ENCODE measurements at regions not wholly inside any gene's neighbourhood (a gene's known extent, or its start where the extent isn't known, plus 50 kb on each side); places are given as distances from the start of the nearest gene placed in this dataset.

DNA sequence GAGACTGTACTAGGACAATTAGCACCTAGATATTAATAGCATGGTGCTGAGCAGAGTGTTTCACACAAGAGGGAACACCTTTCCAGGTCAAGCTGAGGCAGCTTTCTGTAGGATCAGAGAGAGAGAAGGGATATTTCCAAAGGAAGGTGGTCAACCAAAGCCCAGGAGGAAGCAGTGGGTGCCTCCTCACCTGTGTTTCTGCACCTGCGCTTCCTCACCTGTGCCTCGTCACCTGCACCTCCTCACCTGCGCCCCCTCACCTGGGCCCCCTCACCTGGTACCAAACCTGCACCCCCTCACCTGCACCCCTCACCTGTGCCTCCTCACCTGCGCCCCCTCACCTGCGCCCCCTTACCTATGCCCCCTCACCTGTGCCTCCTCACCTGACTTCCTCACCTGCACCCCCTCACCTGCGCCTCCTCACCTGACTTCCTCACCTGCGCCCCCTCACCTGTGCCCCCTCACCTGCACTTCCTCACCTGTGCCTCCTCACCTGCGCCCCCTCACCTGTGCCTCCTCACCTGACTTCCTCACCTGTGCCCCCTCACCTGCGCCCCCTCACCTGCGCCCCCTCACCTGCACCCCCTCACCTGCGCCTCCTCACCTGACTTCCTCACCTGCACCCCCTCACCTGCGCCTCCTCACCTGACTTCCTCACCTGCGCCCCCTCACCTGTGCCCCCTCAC, 67.9 kb downstream of the TTLL2 start:
- no peak for TF ChIP-seq EP300 (IDR thresholded peaks at IDR 0.05)
- no peak for TF ChIP-seq POLR2AphosphoS5 (IDR thresholded peaks at IDR 0.05)
- TF ChIP-seq POLR2A (IDR thresholded peaks at IDR 0.05): no peak
- TF ChIP-seq, protein P1, sequence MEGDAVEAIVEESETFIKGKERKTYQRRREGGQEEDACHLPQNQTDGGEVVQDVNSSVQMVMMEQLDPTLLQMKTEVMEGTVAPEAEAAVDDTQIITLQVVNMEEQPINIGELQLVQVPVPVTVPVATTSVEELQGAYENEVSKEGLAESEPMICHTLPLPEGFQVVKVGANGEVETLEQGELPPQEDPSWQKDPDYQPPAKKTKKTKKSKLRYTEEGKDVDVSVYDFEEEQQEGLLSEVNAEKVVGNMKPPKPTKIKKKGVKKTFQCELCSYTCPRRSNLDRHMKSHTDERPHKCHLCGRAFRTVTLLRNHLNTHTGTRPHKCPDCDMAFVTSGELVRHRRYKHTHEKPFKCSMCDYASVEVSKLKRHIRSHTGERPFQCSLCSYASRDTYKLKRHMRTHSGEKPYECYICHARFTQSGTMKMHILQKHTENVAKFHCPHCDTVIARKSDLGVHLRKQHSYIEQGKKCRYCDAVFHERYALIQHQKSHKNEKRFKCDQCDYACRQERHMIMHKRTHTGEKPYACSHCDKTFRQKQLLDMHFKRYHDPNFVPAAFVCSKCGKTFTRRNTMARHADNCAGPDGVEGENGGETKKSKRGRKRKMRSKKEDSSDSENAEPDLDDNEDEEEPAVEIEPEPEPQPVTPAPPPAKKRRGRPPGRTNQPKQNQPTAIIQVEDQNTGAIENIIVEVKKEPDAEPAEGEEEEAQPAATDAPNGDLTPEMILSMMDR (IDR thresholded peaks at IDR 0.05): no peak
- no peak for DNase-seq (ENCODE audit: low spot score in 2 of 2)
- no peaks in the 10 kb centered on the region for H3K4me1 ChIP-seq
- no peaks in the 10 kb centered on the region for H3K27me3 ChIP-seq
- 80% methylated on average over 11 of the region's 13 CpGs for WGBS
- no peak overlapping the region for H3K4me3 ChIP-seq
- H3K9me3 ChIP-seq: no peaks in the 10 kb centered on the region
- no peaks in the 10 kb centered on the region for H3K36me3 ChIP-seq
- H3K27ac ChIP-seq: no peak overlapping the region

DNA sequence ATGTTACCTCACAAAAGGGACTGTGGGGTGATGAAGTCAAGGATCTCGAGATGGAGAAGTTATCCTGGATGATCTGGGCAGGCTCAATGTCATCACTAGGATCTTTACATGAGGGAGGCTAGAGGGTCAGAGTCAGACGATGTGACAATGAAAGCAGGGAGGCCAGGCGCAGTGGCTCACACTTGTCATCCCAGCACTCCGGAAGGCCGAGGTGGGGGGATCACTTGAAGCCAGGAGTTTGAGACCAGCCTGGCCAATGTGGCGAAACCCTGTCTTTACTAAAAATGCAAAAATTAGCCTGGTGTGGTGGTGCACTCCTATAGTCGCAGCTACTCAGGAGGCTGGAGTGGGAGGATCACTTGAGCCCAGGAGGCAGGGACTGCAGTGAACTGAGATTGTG, 68.8 kb downstream of the TTLL2 start:
- DNase-seq (ENCODE audit: low spot score in 2 of 2): no peak
- no peaks in the 10 kb centered on the region for H3K36me3 ChIP-seq
- no peak overlapping the region for H3K27ac ChIP-seq
- TF ChIP-seq, protein P1 (IDR thresholded peaks at IDR 0.05): no peak
- TF ChIP-seq POLR2AphosphoS5 (IDR thresholded peaks at IDR 0.05) (no peak), EP300 (IDR thresholded peaks at IDR 0.05) (no peak), POLR2A (IDR thresholded peaks at IDR 0.05) (no peak)
- no peaks in the 10 kb centered on the region for H3K27me3 ChIP-seq
- WGBS: 78% methylated on average over 7 of the region's 7 CpGs
- H3K4me3 ChIP-seq: no peak overlapping the region
- H3K9me3 ChIP-seq: no peaks in the 10 kb centered on the region
- no peaks in the 10 kb centered on the region for H3K4me1 ChIP-seq

GRCh38 chr6:167394339-167394738, 69.5 kb downstream of the TTLL2 start:
- Histone ChIP-seq H3K4me1 (no peaks in the 10 kb centered on the region), H3K36me3 (no peaks in the 10 kb centered on the region), H3K9me3 (no peaks in the 10 kb centered on the region), H3K27ac (no peak overlapping the region), H3K4me3 (no peak overlapping the region), H3K27me3 (no peaks in the 10 kb centered on the region)
- 66% methylated on average over 8 of the region's 8 CpGs for WGBS
- TF ChIP-seq, protein P1 (IDR thresholded peaks at IDR 0.05): no peak
- no peak for TF ChIP-seq POLR2A (IDR thresholded peaks at IDR 0.05)
- TF ChIP-seq POLR2AphosphoS5 (IDR thresholded peaks at IDR 0.05): no peak
- TF ChIP-seq EP300 (IDR thresholded peaks at IDR 0.05): no peak
- DNase-seq (ENCODE audit: low spot score in 2 of 2): no peak

DNA sequence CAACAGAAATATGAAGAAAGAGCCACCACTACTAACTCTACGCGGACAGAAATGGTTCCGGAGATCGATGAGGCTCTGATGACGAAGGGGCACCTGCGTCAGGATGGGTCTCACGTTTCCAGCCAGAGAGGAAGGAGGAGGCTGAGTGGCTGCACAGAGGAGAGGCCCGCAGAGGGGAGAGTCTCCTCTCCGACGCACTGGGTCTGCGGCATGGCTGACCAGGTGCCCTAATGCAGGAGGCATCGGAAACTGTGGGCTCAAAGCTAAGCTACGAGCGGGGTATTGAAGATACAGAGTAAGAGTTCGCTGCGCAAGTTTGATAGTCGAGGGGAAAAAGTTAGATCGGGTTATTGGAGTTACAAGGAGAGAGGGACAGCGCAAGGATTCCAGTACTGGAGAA, 69.9 kb downstream of the TTLL2 start:
- TF ChIP-seq POLR2A (IDR thresholded peaks at IDR 0.05): no peak
- TF ChIP-seq, protein P1 (IDR thresholded peaks at IDR 0.05): no peak
- no peak for TF ChIP-seq POLR2AphosphoS5 (IDR thresholded peaks at IDR 0.05)
- no peak for TF ChIP-seq EP300 (IDR thresholded peaks at IDR 0.05)
- Histone ChIP-seq H3K27ac (no peak overlapping the region), H3K27me3 (peaks cover 4% of the 10 kb centered on the region), H3K9me3 (no peaks in the 10 kb centered on the region), H3K4me3 (no peak overlapping the region), H3K36me3 (no peaks in the 10 kb centered on the region), H3K4me1 (no peaks in the 10 kb centered on the region)
- DNase-seq (ENCODE audit: low spot score in 2 of 2): no peak
- 90% methylated on average over 19 of the region's 19 CpGs for WGBS

- no peak overlapping the region for H3K27ac ChIP-seq
- 79% methylated on average over 16 of the region's 16 CpGs for WGBS
- H3K9me3 ChIP-seq: no peaks in the 10 kb centered on the region
- TF ChIP-seq, protein P1 (IDR thresholded peaks at IDR 0.05): no peak
- TF ChIP-seq POLR2A (IDR thresholded peaks at IDR 0.05): no peak
- no peak for TF ChIP-seq POLR2AphosphoS5 (IDR thresholded peaks at IDR 0.05)
- TF ChIP-seq EP300 (IDR thresholded peaks at IDR 0.05): no peak
- DNase-seq (ENCODE audit: low spot score in 2 of 2): no peak
- H3K27me3 ChIP-seq: peaks cover 8% of the 10 kb centered on the region
- no peaks in the 10 kb centered on the region for H3K36me3 ChIP-seq
- no peaks in the 10 kb centered on the region for H3K4me1 ChIP-seq
- H3K4me3 ChIP-seq: no peak overlapping the region
Measured at GRCh38 chr6:167396068-167396658, 71.3 kb downstream of the TTLL2 start.

Data from suprapubic skin (tissue), 4 donors.